ENCODE measurements at regions not wholly inside any gene's neighbourhood (a gene's known extent, or its start where the extent isn't known, plus 50 kb on each side); places are given as distances from the start of the nearest gene placed in this dataset.

DNA sequence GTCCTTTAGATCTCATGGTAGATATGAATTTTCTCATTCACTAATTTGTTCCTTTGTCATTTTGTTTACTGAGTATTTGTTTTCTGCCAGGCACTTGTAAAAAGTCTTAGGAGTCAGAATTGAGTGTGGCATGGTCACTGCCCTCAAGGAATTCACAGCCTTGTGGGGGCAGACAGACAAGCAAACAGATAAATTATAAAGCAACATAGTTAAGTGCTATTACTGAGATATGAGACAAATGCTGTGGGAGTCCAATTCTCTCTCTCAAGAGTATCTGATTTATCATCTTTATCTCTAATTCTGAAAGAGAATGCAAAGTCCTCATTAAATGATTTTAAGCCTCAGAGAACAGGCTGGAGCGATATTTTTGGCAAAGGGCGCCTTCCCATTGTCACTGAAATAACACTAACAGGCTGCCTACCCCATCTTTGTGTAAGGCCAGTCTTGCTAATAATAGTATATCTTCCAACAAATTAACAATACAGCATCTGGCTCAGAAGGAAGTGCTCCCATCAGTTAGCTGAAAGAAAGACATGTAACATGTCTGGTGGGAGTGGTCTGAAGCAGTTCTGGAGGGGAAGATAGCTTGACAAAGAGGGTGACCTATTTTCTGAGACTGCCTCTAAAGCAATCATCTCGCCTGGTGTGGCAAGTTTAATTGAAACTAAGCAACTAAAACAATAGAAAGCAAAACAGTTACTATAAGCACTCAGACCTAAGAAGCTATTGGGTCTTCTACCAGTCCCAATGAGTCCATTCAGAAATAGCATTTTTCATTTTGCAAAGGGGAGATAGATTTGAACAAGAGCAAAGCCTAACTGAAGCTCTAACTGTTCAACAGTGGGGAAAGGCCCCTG, 61.5 kb upstream of the AMOT start:
- Histone ChIP-seq H3K9me3 (no peaks in the 10 kb centered on the region), H3K4me3 (no peak overlapping the region), H3K27me3 (no peaks in the 10 kb centered on the region), H3K27ac (no peak overlapping the region), H3K36me3 (no peaks in the 10 kb centered on the region), H3K4me1 (no peaks in the 10 kb centered on the region)
- no peak for TF ChIP-seq EP300 (IDR thresholded peaks at IDR 0.05)
- no peak for TF ChIP-seq POLR2AphosphoS5 (IDR thresholded peaks at IDR 0.05)
- DNase-seq (ENCODE audit: low spot score in 2 of 2): no peak
- 68% methylated on average over 3 of the region's 3 CpGs for WGBS

DNA sequence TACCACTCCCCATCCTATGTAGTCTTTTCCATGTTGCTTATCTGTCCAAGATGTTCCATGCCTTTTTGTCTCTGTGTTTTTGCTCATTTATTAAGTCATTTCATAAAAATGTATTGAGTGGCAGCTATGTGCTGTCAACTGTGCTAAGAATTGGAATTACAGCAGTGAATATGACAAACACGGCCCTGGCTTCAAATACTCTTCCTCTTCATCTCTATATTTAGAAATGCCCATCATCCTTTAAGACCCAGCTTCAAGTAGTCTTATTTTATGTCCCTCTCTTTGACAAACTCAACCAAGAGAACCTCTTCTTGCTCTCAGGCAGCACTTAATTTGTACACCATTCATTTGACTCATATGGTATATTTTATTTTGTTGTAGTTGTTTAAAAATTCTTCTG, 55.4 kb upstream of the AMOT start:
- Histone ChIP-seq H3K36me3 (no peaks in the 10 kb centered on the region), H3K4me1 (no peaks in the 10 kb centered on the region), H3K27ac (no peak overlapping the region), H3K27me3 (no peaks in the 10 kb centered on the region), H3K4me3 (no peak overlapping the region), H3K9me3 (no peaks in the 10 kb centered on the region)
- DNase-seq (ENCODE audit: low spot score in 2 of 2): no peak
- WGBS: 73% methylated on average over 1 of the region's 1 CpG
- TF ChIP-seq, protein P1, sequence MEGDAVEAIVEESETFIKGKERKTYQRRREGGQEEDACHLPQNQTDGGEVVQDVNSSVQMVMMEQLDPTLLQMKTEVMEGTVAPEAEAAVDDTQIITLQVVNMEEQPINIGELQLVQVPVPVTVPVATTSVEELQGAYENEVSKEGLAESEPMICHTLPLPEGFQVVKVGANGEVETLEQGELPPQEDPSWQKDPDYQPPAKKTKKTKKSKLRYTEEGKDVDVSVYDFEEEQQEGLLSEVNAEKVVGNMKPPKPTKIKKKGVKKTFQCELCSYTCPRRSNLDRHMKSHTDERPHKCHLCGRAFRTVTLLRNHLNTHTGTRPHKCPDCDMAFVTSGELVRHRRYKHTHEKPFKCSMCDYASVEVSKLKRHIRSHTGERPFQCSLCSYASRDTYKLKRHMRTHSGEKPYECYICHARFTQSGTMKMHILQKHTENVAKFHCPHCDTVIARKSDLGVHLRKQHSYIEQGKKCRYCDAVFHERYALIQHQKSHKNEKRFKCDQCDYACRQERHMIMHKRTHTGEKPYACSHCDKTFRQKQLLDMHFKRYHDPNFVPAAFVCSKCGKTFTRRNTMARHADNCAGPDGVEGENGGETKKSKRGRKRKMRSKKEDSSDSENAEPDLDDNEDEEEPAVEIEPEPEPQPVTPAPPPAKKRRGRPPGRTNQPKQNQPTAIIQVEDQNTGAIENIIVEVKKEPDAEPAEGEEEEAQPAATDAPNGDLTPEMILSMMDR (IDR thresholded peaks at IDR 0.05): no peak
- TF ChIP-seq EP300 (IDR thresholded peaks at IDR 0.05) (no peak), POLR2A (IDR thresholded peaks at IDR 0.05) (no peak), POLR2AphosphoS5 (IDR thresholded peaks at IDR 0.05) (no peak)
